OCI-LY3 (cell line): ENCODE measurements at regions not wholly inside any gene's neighbourhood (a gene's known extent, or its start where the extent isn't known, plus 50 kb on each side); places are given as distances from the start of the nearest gene placed in this dataset.

Experiments
- EZH2phosphoT487 ChIP-seq: fragments of 200-600 bp; shearing (Covaris generic); IDR thresholded peaks from 2 replicates; pipeline ENCODE4 v1.6.1; 2018; ENCODE audit warnings: antibody characterized with exemption, mixed run types, low read depth
- TF ChIP-seq, protein P1 (sequence below): fragments of 200-600, 300-600 bp; sonication (generic); IDR thresholded peaks from 2 replicates; pipeline ENCODE4 v1.5.1; 2014; ENCODE audit warnings: antibody characterized with exemption, low read length, low read depth

DNA sequence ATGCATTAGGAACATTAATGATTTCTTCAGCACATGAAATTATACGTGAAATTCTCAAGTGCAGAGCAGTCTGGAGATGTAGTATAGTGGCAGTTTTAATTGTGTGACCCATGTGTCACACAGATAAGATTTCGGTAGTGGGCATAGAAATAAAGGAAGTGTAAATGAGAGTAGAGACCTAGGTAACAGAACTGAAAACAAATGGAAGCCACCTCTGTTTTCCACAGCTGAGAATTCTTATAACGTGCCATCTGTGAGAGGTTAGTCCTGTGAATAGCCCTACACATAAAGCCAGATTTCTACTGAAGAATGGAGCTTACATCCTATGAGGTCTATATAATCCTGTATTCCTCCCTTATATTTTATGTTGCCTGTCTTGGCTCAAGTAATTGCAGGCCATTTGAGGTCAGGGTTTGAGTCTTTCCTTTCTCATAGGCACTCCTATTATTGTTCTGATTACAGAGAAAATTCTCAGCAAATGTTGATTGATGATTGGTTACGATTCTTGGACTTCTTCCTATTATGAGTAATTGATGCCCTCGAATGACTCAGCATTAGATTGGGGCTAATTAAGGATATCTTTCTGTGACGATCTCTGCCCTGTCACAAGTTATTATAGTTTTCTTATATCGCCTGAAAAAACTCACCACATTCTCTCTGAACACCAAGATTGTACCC is 258.2 kb downstream of the KIF20B start:
- TF ChIP-seq, protein P1, sequence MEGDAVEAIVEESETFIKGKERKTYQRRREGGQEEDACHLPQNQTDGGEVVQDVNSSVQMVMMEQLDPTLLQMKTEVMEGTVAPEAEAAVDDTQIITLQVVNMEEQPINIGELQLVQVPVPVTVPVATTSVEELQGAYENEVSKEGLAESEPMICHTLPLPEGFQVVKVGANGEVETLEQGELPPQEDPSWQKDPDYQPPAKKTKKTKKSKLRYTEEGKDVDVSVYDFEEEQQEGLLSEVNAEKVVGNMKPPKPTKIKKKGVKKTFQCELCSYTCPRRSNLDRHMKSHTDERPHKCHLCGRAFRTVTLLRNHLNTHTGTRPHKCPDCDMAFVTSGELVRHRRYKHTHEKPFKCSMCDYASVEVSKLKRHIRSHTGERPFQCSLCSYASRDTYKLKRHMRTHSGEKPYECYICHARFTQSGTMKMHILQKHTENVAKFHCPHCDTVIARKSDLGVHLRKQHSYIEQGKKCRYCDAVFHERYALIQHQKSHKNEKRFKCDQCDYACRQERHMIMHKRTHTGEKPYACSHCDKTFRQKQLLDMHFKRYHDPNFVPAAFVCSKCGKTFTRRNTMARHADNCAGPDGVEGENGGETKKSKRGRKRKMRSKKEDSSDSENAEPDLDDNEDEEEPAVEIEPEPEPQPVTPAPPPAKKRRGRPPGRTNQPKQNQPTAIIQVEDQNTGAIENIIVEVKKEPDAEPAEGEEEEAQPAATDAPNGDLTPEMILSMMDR = no peak
- no peak for TF ChIP-seq EZH2phosphoT487
